Stimulated activated naive CD8-positive, alpha-beta T cell treated with anti-CD3 and anti-CD28 coated beads, Interleukin-15, Interleukin-2, amounts not matched to agents 100 ng/mL and 50 ng/mL, for 24 hours (primary cell): ENCODE measurements at regions not wholly inside any gene's neighbourhood (a gene's known extent, or its start where the extent isn't known, plus 50 kb on each side); places are given as distances from the start of the nearest gene placed in this dataset.

Source experiments
- H3K27ac Mint-ChIP-seq: one replicate; pipeline ENCODE4 v1.8.0; 2021; ENCODE audit warnings: mild to moderate bottlenecking, mixed read lengths
- H3K27me3 Mint-ChIP-seq: one replicate; pipeline ENCODE4 v1.8.0; 2021; ENCODE audit warnings: mixed read lengths
- H3K36me3 Mint-ChIP-seq: one replicate; pipeline ENCODE4 v1.8.0; 2021; ENCODE audit warnings: low read depth, mixed read lengths
- H3K4me1 Mint-ChIP-seq: one replicate; pipeline ENCODE4 v1.8.0; 2021; ENCODE audit warnings: low read depth, mixed read lengths
- H3K4me3 Mint-ChIP-seq: one replicate; pipeline ENCODE4 v1.8.0; 2021; ENCODE audit warnings: mild to moderate bottlenecking, mixed read lengths
- H3K9me3 Mint-ChIP-seq: one replicate; pipeline ENCODE4 v1.8.0; 2021; ENCODE audit warnings: mixed read lengths

DNA sequence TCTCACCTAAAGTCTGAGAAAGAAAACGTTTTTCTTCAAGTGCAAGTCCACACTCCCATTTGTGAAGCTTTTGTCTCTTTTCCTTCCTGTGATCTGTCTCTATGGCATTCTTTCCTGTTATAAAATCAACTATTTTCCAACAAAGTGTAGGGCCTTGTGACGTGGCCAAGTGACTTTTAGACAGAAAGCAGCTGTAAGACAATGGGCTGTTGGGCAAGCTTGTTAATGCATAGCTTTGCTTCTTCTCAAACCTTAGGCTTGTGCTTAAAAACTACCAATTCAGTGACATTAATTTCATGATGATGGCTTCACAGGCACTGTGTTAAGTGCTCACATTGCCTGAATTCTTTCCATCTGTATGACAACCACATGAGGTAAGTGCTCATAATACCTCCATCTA lies 83.5 kb downstream of the VCY1B start:
- Mint-ChIP-seq H3K9me3 (no peaks in the 10 kb centered on the region), H3K27me3 (peaks cover 4% of the 10 kb centered on the region), H3K36me3 (no peaks in the 10 kb centered on the region), H3K4me3 (no peak overlapping the region), H3K27ac (no peak overlapping the region), H3K4me1 (no peaks in the 10 kb centered on the region)

- no peak overlapping the region for H3K4me3 Mint-ChIP-seq
- no peaks in the 10 kb centered on the region for H3K36me3 Mint-ChIP-seq
- H3K27me3 Mint-ChIP-seq = peaks cover 5% of the 10 kb centered on the region
- H3K27ac Mint-ChIP-seq = no peak overlapping the region
- no peaks in the 10 kb centered on the region for H3K4me1 Mint-ChIP-seq
- no peaks in the 10 kb centered on the region for H3K9me3 Mint-ChIP-seq
Observed at GRCh38 chrY:14145614-14146013, 89.6 kb downstream of the VCY1B start.

DNA sequence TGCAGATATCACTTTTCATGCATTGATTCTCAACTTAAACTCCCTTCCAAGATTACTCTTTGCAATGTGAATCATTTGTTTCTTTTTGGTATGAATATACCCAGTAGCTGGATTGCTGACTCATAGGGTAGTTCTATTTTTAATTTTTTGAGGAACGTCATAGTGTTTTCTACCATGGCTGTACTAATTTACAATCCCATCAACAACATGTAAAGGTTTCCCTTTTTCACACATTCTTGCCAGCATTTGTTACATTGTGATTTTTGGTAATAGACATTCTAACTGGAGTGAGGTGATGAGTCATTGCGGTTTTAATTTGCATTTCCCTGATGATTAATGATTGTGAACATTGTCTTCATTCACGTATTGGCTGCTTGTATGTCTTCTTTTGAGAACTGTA lies 126.7 kb downstream of the VCY1B start:
- H3K4me3 Mint-ChIP-seq = no peak overlapping the region
- no peaks in the 10 kb centered on the region for H3K36me3 Mint-ChIP-seq
- H3K27ac Mint-ChIP-seq = no peak overlapping the region
- H3K27me3 Mint-ChIP-seq = no peaks in the 10 kb centered on the region
- H3K9me3 Mint-ChIP-seq = no peaks in the 10 kb centered on the region
- H3K4me1 Mint-ChIP-seq = peaks cover 11% of the 10 kb centered on the region

- Mint-ChIP-seq H3K9me3 (no peaks in the 10 kb centered on the region), H3K36me3 (no peaks in the 10 kb centered on the region), H3K4me3 (no peak overlapping the region), H3K27ac (no peak overlapping the region), H3K27me3 (no peaks in the 10 kb centered on the region), H3K4me1 (no peaks in the 10 kb centered on the region)
Observed at GRCh38 chrY:14222014-14222413, 166.0 kb downstream of the VCY1B start.

GRCh38 chrY:14231703-14232102 lies 175.7 kb downstream of the VCY1B start:
- Mint-ChIP-seq H3K4me3 (no peak overlapping the region), H3K9me3 (peaks cover 7% of the 10 kb centered on the region), H3K36me3 (no peaks in the 10 kb centered on the region), H3K4me1 (peaks cover 8% of the 10 kb centered on the region), H3K27ac (no peak overlapping the region), H3K27me3 (peaks cover 3% of the 10 kb centered on the region)

- no peak overlapping the region for H3K4me3 Mint-ChIP-seq
Observed at GRCh38 chrY:14235070-14235469, 179.0 kb downstream of the VCY1B start.

DNA sequence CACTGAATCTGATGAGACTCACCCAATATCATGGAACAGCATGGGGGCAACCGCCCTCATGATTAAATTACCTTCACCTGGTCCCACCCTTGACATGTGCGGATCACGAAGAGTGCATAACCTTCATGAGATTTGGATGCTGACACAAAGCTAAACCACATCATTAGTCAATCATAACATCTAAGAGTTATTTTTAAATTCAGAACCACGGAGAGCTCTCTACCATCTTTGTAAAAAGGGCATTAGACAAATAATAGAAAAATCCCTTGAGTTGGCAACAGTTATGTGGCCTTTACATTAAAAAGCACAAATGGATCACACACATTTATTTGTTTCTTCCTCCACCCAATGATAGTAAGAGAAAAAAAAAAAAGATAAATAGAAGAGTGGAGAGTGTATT lies 182.2 kb downstream of the VCY1B start:
- Mint-ChIP-seq H3K4me1 (peaks cover 8% of the 10 kb centered on the region), H3K27me3 (peaks cover 13% of the 10 kb centered on the region), H3K4me3 (no peak overlapping the region), H3K36me3 (no peaks in the 10 kb centered on the region), H3K9me3 (peaks cover 7% of the 10 kb centered on the region), H3K27ac (no peak overlapping the region)

More at GRCh38 chrY:14235070-14235469, 179.0 kb downstream of the VCY1B start:
- peaks cover 11% of the 10 kb centered on the region for H3K9me3 Mint-ChIP-seq
- no peak overlapping the region for H3K27ac Mint-ChIP-seq
- no peaks in the 10 kb centered on the region for H3K36me3 Mint-ChIP-seq
- H3K27me3 Mint-ChIP-seq = peaks cover 9% of the 10 kb centered on the region
- peaks cover 8% of the 10 kb centered on the region for H3K4me1 Mint-ChIP-seq

DNA sequence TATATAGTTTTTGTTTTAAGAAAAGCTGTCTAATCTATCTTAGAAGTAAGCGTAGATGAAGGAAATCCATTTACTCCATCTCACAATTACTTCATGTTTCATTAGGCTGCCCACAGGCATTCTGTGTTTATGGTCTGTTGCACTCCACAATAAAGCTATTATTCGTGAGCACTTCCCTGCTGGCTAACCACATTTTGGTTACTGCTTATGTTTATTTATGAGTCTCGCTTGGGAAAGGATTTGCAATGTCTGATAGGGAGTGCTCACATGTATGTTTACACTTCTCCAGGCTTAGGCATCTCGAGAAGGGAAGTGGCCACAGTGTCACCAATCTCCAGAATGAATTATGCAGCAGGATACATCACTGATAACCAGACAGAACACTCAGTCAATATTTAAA lies 190.9 kb downstream of the VCY1B start:
- Mint-ChIP-seq H3K4me1 (no peaks in the 10 kb centered on the region), H3K27me3 (no peaks in the 10 kb centered on the region), H3K27ac (no peak overlapping the region), H3K4me3 (no peak overlapping the region), H3K36me3 (no peaks in the 10 kb centered on the region), H3K9me3 (no peaks in the 10 kb centered on the region)

- no peaks in the 10 kb centered on the region for H3K36me3 Mint-ChIP-seq
- H3K4me3 Mint-ChIP-seq = no peak overlapping the region
- H3K9me3 Mint-ChIP-seq = no peaks in the 10 kb centered on the region
- no peak overlapping the region for H3K27ac Mint-ChIP-seq
- H3K4me1 Mint-ChIP-seq = no peaks in the 10 kb centered on the region
- H3K27me3 Mint-ChIP-seq = no peaks in the 10 kb centered on the region
Observed at GRCh38 chrY:14248878-14249576, 193.0 kb downstream of the VCY1B start.

DNA sequence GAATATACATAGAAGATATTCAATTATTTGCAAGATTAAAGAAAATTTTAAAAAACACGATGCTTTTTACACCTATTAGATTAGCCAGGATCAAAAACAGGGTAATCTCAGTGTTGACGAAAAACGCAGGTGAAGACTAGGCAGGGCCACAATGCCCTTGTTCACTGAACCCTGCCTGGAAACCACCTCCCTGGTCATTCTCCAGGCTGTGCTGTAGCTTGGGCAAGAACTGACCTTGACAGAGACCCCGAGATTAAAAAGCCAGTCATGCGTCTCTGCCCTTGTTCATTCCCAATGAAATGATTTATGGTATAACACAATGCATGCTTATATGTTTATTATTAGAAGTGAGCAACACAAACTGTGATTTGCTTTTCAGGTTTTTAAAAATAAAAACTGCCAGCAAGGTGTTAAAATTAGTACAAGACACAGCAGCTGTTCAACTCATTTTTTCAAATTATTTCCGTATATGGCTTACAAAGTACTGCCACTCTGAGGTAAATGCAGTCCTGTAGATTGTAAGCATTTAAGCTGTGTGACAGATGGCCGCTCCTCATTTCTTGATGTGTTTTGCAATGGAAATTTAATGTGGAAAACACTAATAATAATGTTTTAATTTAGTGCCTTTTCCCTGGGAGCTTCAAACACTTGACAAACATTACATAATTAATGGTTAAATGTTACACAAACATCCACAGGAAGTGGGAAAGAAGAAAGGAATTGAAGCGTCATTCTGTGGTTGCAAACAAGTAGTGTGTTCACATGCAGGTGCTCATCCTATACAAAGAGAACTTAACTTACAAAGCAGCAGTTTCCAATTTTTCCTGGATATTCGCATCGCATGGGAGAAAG lies 200.2 kb downstream of the VCY1B start:
- Mint-ChIP-seq H3K27ac (peak overlapping the region; percentile 52), H3K27me3 (no peaks in the 10 kb centered on the region), H3K9me3 (peaks cover 4% of the 10 kb centered on the region), H3K4me1 (peaks cover 12% of the 10 kb centered on the region), H3K36me3 (no peaks in the 10 kb centered on the region), H3K4me3 (no peak overlapping the region)

- no peaks in the 10 kb centered on the region for H3K36me3 Mint-ChIP-seq
Observed at GRCh38 chrY:14256817-14257168, 200.8 kb downstream of the VCY1B start.

DNA sequence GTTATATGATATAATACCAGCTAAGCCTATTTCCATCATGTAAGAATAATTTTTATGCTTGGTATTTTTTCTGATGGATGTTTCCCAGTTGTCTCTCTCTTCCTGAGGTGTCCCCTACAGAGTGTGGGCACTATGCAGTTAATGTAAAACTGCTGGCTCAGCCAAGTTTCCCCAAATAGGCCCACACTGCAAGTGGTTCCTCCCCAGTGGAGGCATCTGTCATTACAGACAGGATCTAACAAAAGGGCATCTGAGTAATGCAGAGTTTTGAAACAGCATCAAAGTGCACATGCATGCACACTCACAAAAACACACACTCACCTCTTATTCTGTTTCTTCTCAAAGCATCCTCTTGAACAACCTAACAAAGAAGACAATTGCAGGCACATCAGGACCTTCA lies 221.0 kb downstream of the VCY1B start:
- Mint-ChIP-seq H3K27me3 (no peaks in the 10 kb centered on the region), H3K27ac (no peak overlapping the region), H3K4me3 (no peak overlapping the region), H3K9me3 (peaks cover 3% of the 10 kb centered on the region), H3K36me3 (no peaks in the 10 kb centered on the region), H3K4me1 (no peaks in the 10 kb centered on the region)

More at GRCh38 chrY:14256817-14257168, 200.8 kb downstream of the VCY1B start:
- Mint-ChIP-seq H3K27ac (peak overlapping the region; percentile 52), H3K9me3 (peaks cover 4% of the 10 kb centered on the region), H3K4me1 (peaks cover 12% of the 10 kb centered on the region), H3K27me3 (no peaks in the 10 kb centered on the region), H3K4me3 (no peak overlapping the region)

DNA sequence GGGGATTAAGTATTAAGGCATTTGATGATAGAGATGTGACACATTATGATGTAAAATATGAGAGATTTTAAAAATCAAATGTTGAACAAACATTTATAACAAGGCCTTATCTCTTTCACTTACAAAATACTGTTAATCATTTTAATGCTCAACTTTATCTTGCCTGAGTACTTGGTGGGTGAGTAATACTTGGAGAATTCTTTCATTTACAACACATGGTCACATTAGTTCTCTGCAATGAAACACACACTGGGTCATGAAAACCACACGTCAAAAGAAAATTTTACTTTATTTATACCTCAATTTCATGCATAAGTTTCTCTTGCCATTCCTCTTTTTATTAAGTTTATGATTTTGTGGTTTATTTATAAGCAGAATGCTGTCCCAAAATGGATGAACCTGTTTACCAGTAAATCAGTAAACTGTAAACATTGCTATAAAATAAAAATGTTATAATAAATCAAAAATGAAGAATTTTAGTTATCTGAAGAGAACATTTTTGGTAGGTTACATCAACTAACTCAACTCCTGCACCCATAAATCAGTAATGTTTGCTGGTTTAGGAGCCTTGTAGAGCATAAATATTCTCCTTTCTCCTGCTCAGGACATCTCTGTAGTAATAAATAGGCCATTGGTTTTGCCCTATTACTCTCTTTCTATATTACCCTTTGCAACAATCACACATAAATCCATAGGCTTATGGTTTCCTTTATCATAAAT lies 233.5 kb upstream of the NLGN4Y start:
- Mint-ChIP-seq H3K9me3 (no peaks in the 10 kb centered on the region), H3K27me3 (no peaks in the 10 kb centered on the region), H3K4me1 (no peaks in the 10 kb centered on the region), H3K4me3 (no peak overlapping the region), H3K36me3 (no peaks in the 10 kb centered on the region), H3K27ac (no peak overlapping the region)

- no peak overlapping the region for H3K4me3 Mint-ChIP-seq
- no peak overlapping the region for H3K27ac Mint-ChIP-seq
- no peaks in the 10 kb centered on the region for H3K4me1 Mint-ChIP-seq
- no peaks in the 10 kb centered on the region for H3K27me3 Mint-ChIP-seq
- no peaks in the 10 kb centered on the region for H3K36me3 Mint-ChIP-seq
- no peaks in the 10 kb centered on the region for H3K9me3 Mint-ChIP-seq
Observed at GRCh38 chrY:14292382-14292781, 231.9 kb upstream of the NLGN4Y start.

- no peak overlapping the region for H3K27ac Mint-ChIP-seq
- H3K9me3 Mint-ChIP-seq = no peaks in the 10 kb centered on the region
- H3K36me3 Mint-ChIP-seq = no peaks in the 10 kb centered on the region
- H3K27me3 Mint-ChIP-seq = no peaks in the 10 kb centered on the region
- H3K4me1 Mint-ChIP-seq = peaks cover 21% of the 10 kb centered on the region
- H3K4me3 Mint-ChIP-seq = peak overlapping the region; percentile 48
Observed at GRCh38 chrY:14300775-14301174, 223.6 kb upstream of the NLGN4Y start.
